Coronary artery (tissue), 2 donors: ENCODE measurements at regions not wholly inside any gene's neighbourhood (a gene's known extent, or its start where the extent isn't known, plus 50 kb on each side); places are given as distances from the start of the nearest gene placed in this dataset.
A peak's percentile ranks its signal among the peaks of the same experiment; 100 is the strongest.

Experiments
- DNase-seq: peaks from one replicate; pipeline ENCODE4 v3.0.0-alpha.2; 2017; ENCODE audit warnings: low spot score
- H3K27ac ChIP-seq, 2 donors: fragments of 200-600 bp; sonication (generic); one replicate each; pipeline ENCODE4 v1.5.1; 2016 to 2019
- H3K4me3 ChIP-seq: fragments of 200-600 bp; sonication (generic); 2 replicates; pipeline ENCODE4 v1.5.1; 2016; ENCODE audit warnings: mild to moderate bottlenecking, moderate library complexity
- TF ChIP-seq, protein P1 (sequence below): fragments of 200-600 bp; sonication (generic); IDR thresholded peaks from one replicate; pipeline ENCODE4 v1.5.1; 2019; ENCODE audit warnings: antibody characterized with exemption

DNA sequence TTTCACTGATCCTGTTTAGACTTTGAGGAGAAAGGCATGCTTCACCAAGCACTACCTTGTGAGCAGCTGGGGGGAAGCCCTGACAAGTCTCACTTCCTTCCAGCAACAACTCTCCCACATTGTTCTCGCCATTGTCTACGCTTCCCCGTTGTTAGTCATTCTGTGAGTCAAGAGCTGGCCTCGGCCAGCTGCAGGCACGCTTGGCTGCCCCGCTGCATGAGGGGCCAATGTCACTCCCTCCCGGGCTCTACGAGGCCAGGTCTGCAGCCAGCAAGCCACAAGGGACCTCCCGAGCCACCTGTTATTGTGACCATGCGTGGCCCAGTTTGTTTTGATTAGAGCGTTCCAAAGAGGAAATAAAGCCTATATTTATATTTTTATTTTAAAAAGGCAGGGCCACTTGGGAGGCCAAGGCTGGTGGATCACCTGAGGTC, 220.9 kb downstream of the FOXO1 start:
- Histone ChIP-seq H3K27ac (no peak overlapping the region), H3K4me3 (no peak overlapping the region)
- DNase-seq: no peak
- TF ChIP-seq, protein P1, sequence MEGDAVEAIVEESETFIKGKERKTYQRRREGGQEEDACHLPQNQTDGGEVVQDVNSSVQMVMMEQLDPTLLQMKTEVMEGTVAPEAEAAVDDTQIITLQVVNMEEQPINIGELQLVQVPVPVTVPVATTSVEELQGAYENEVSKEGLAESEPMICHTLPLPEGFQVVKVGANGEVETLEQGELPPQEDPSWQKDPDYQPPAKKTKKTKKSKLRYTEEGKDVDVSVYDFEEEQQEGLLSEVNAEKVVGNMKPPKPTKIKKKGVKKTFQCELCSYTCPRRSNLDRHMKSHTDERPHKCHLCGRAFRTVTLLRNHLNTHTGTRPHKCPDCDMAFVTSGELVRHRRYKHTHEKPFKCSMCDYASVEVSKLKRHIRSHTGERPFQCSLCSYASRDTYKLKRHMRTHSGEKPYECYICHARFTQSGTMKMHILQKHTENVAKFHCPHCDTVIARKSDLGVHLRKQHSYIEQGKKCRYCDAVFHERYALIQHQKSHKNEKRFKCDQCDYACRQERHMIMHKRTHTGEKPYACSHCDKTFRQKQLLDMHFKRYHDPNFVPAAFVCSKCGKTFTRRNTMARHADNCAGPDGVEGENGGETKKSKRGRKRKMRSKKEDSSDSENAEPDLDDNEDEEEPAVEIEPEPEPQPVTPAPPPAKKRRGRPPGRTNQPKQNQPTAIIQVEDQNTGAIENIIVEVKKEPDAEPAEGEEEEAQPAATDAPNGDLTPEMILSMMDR: no peak

DNA sequence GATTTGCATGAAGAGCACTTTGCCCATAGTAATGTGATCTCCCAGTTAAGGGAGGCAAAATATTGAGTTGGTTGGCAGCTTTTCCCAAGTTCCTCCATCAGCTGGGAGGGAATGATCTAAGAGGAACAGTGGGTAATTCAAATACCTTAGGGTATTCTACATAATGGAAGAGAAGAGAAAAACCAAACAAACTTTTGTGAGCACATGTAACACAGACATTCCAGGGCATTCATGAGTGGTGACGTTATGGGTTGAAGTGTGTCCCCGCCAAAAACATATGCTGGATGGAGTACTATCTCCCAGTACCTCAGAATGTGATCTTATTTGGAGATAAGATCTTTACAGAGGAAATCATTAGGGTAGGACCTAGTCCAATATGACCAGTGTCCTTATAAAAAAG, 220.1 kb downstream of the FOXO1 start:
- Histone ChIP-seq H3K27ac (no peak overlapping the region), H3K4me3 (no peak overlapping the region)
- TF ChIP-seq, protein P1: no peak
- DNase-seq: no peak

GRCh38 chr13:40447857-40448256, 218.6 kb downstream of the FOXO1 start:
- no peak for DNase-seq
- TF ChIP-seq, protein P1: no peak
- Histone ChIP-seq H3K27ac (no peak overlapping the region), H3K4me3 (no peak overlapping the region)

DNA sequence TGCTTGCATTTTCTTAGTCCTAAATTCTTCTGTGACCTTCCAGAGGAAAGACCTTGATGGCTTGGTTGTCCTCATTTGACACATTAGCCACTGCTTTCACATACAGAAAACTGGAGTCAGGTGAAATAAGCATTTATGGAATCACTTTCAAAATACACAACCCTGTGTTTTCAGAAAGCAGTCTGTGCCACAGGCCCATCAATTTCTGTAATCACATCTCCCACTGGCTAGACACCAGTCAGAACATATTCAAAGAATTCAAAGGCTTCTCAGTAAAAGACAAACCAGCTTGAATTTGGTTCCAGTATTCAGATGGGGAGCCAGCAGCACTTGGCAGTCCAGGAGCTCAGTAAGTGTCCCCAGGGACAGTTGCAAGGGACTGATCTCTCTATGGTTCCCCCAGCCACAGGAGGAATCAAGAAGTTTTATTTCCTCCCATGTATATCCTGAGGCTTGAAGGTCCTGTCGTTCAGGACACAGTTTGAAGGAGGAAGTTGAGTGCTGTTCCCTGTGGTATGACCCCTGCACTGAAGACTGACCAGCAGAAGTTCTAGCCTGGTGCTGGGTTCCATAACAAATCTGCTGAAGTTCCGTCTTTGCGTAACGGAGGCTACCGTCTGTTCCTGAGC, 214.3 kb downstream of the FOXO1 start:
- DNase-seq: no peak
- TF ChIP-seq, protein P1: no peak
- H3K4me3 ChIP-seq: no peak overlapping the region
- H3K27ac ChIP-seq: peak overlapping the region; percentile 32 to 65

- Histone ChIP-seq H3K27ac (peak overlapping the region; percentile 55 to 65), H3K4me3 (no peak overlapping the region)
- TF ChIP-seq, protein P1: no peak
- no peak for DNase-seq
Observed at GRCh38 chr13:40452741-40453334, 213.6 kb downstream of the FOXO1 start.

DNA sequence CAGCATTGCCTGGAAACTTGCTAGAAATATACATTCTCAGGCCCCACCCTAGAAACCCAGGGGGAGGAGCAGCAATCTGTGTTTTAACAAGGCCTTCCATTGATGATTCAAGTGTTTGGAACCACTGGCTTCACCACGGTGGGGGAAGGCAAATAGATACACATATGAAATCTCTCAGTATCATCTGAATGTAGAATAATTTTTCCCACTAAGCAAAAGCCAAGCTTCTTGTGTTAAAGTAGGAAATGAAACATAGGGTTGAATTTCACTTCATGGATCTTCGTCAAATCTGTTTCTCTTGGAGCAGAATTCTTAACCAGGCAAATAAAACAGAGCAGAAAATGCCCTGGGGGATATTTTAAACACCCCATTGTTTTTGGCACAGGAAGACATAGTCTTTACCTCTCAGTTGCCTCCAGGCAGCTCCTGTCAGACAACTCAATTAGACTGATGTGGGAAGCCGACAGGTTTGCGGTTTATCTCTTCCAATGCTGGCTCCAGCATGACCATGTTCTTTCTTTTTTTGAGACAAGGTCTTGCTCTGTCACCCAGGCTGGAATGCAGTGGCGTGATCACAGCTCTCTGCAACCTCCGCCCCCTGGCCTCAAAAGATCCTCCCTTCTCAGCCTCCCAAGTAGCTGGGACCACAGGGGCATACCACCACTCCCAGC, 213.0 kb downstream of the FOXO1 start:
- Histone ChIP-seq H3K4me3 (no peak overlapping the region), H3K27ac (peak overlapping the region; percentile 55 to 65)
- DNase-seq: no peak
- TF ChIP-seq, protein P1: no peak
